Activated naive CD8-positive, alpha-beta T cell (primary cell): ENCODE measurements at regions not wholly inside any gene's neighbourhood (a gene's known extent, or its start where the extent isn't known, plus 50 kb on each side); places are given as distances from the start of the nearest gene placed in this dataset.
"Not testable (repeated sequence)": the region's sequence is repeated elsewhere in the genome, so short reads cannot be mapped to it uniquely, and the experiment has no call there.

Experiments used
- H3K27ac Mint-ChIP-seq: one replicate; pipeline ENCODE4 v1.8.0; 2021; ENCODE audit warnings: mixed read lengths
- H3K27me3 Mint-ChIP-seq: one replicate; pipeline ENCODE4 v1.8.0; 2021; ENCODE audit warnings: mixed read lengths
- H3K36me3 Mint-ChIP-seq: one replicate; pipeline ENCODE4 v1.8.0; 2021; ENCODE audit warnings: mixed read lengths
- H3K4me1 Mint-ChIP-seq: one replicate; pipeline ENCODE4 v1.8.0; 2021; ENCODE audit warnings: low read depth, mixed read lengths
- H3K4me3 Mint-ChIP-seq: one replicate; pipeline ENCODE4 v1.8.0; 2021; ENCODE audit warnings: mild to moderate bottlenecking, mixed read lengths
- H3K9me3 Mint-ChIP-seq: one replicate; pipeline ENCODE4 v1.8.0; 2021; ENCODE audit warnings: low read depth, mixed read lengths

- peaks cover 11% of the 10 kb centered on the region for H3K9me3 Mint-ChIP-seq
These were observed 516.8 kb downstream of the BCKDHB start for GRCh38 chr6:80623066-80623815.

GRCh38 chr6:80622641-80623040 lies 516.2 kb downstream of the BCKDHB start:
- peaks cover 11% of the 10 kb centered on the region for H3K9me3 Mint-ChIP-seq
- no peak overlapping the region for H3K4me3 Mint-ChIP-seq
- H3K36me3 Mint-ChIP-seq = no peaks in the 10 kb centered on the region
- no peak overlapping the region for H3K27ac Mint-ChIP-seq
- no peaks in the 10 kb centered on the region for H3K4me1 Mint-ChIP-seq
- peaks cover 2% of the 10 kb centered on the region for H3K27me3 Mint-ChIP-seq

More at GRCh38 chr6:80623066-80623815, 516.8 kb downstream of the BCKDHB start:
- no peak overlapping the region for H3K4me3 Mint-ChIP-seq
- H3K27ac Mint-ChIP-seq = no peak overlapping the region
- H3K36me3 Mint-ChIP-seq = no peaks in the 10 kb centered on the region
- no peaks in the 10 kb centered on the region for H3K4me1 Mint-ChIP-seq
- H3K27me3 Mint-ChIP-seq = peaks cover 2% of the 10 kb centered on the region

GRCh38 chr6:80618953-80619352 lies 512.5 kb downstream of the BCKDHB start:
- Mint-ChIP-seq H3K9me3 (no peaks in the 10 kb centered on the region), H3K27me3 (no peaks in the 10 kb centered on the region), H3K4me3 (no peak overlapping the region), H3K36me3 (no peaks in the 10 kb centered on the region), H3K4me1 (no peaks in the 10 kb centered on the region), H3K27ac (no peak overlapping the region)

GRCh38 chr6:80610846-80611245 lies 504.4 kb downstream of the BCKDHB start:
- no peak overlapping the region for H3K27ac Mint-ChIP-seq
- H3K4me3 Mint-ChIP-seq = no peak overlapping the region
- H3K9me3 Mint-ChIP-seq = peaks cover 5% of the 10 kb centered on the region
- H3K27me3 Mint-ChIP-seq = no peaks in the 10 kb centered on the region
- H3K36me3 Mint-ChIP-seq = no peaks in the 10 kb centered on the region
- no peaks in the 10 kb centered on the region for H3K4me1 Mint-ChIP-seq

- H3K9me3 Mint-ChIP-seq = peaks cover 5% of the 10 kb centered on the region
- no peak overlapping the region for H3K4me3 Mint-ChIP-seq
- H3K36me3 Mint-ChIP-seq = no peaks in the 10 kb centered on the region
- no peaks in the 10 kb centered on the region for H3K4me1 Mint-ChIP-seq
- H3K27ac Mint-ChIP-seq = no peak overlapping the region
- H3K27me3 Mint-ChIP-seq = peaks cover under 1% of the 10 kb centered on the region
These were observed 502.4 kb downstream of the BCKDHB start for GRCh38 chr6:80608881-80609280.

- Mint-ChIP-seq H3K4me1 (no peaks in the 10 kb centered on the region), H3K27ac (no peak overlapping the region), H3K4me3 (no peak overlapping the region), H3K27me3 (peaks cover 4% of the 10 kb centered on the region), H3K9me3 (no peaks in the 10 kb centered on the region), H3K36me3 (no peaks in the 10 kb centered on the region)
These were observed 501.4 kb downstream of the BCKDHB start for GRCh38 chr6:80607811-80608391.

- Mint-ChIP-seq H3K4me1 (no peaks in the 10 kb centered on the region), H3K9me3 (no peaks in the 10 kb centered on the region)
These were observed 498.9 kb downstream of the BCKDHB start for GRCh38 chr6:80605165-80605989.

GRCh38 chr6:80603679-80604078 lies 497.2 kb downstream of the BCKDHB start:
- Mint-ChIP-seq H3K27me3 (peaks cover 6% of the 10 kb centered on the region), H3K27ac (no peak overlapping the region), H3K9me3 (no peaks in the 10 kb centered on the region), H3K36me3 (no peaks in the 10 kb centered on the region), H3K4me3 (no peak overlapping the region), H3K4me1 (no peaks in the 10 kb centered on the region)

More at GRCh38 chr6:80605165-80605989, 498.9 kb downstream of the BCKDHB start:
- no peak overlapping the region for H3K4me3 Mint-ChIP-seq
- H3K27me3 Mint-ChIP-seq = peaks cover 4% of the 10 kb centered on the region
- no peak overlapping the region for H3K27ac Mint-ChIP-seq
- no peaks in the 10 kb centered on the region for H3K36me3 Mint-ChIP-seq

- Mint-ChIP-seq H3K27me3 (peaks cover 7% of the 10 kb centered on the region), H3K9me3 (peaks cover 3% of the 10 kb centered on the region), H3K4me3 (no peak overlapping the region), H3K4me1 (no peaks in the 10 kb centered on the region), H3K36me3 (no peaks in the 10 kb centered on the region), H3K27ac (no peak overlapping the region)
These were observed 488.0 kb downstream of the BCKDHB start for GRCh38 chr6:80594461-80594860.

- H3K9me3 Mint-ChIP-seq = peaks cover 3% of the 10 kb centered on the region
- H3K27me3 Mint-ChIP-seq = peaks cover 5% of the 10 kb centered on the region
- H3K4me1 Mint-ChIP-seq = no peaks in the 10 kb centered on the region
- H3K27ac Mint-ChIP-seq = no peak overlapping the region
- no peak overlapping the region for H3K4me3 Mint-ChIP-seq
- no peaks in the 10 kb centered on the region for H3K36me3 Mint-ChIP-seq
These were observed 486.0 kb downstream of the BCKDHB start for GRCh38 chr6:80592436-80592835.

- Mint-ChIP-seq H3K27ac (no peak overlapping the region), H3K27me3 (no peaks in the 10 kb centered on the region), H3K36me3 (no peaks in the 10 kb centered on the region), H3K4me3 (no peak overlapping the region), H3K4me1 (no peaks in the 10 kb centered on the region), H3K9me3 (peaks cover 3% of the 10 kb centered on the region)
These were observed 479.8 kb downstream of the BCKDHB start for GRCh38 chr6:80586242-80586641.

- Mint-ChIP-seq H3K27me3 (peaks cover 1% of the 10 kb centered on the region), H3K4me3 (no peak overlapping the region), H3K9me3 (no peaks in the 10 kb centered on the region), H3K27ac (no peak overlapping the region), H3K4me1 (no peaks in the 10 kb centered on the region), H3K36me3 (no peaks in the 10 kb centered on the region)
These were observed 473.0 kb downstream of the BCKDHB start for GRCh38 chr6:80579391-80580023.

GRCh38 chr6:80573320-80573719 lies 466.8 kb downstream of the BCKDHB start:
- not testable (repeated sequence) for H3K9me3 Mint-ChIP-seq, H3K4me1 Mint-ChIP-seq

GRCh38 chr6:80566361-80566760 lies 459.9 kb downstream of the BCKDHB start:
- H3K4me3 Mint-ChIP-seq = no peak overlapping the region
- no peaks in the 10 kb centered on the region for H3K36me3 Mint-ChIP-seq
- H3K4me1 Mint-ChIP-seq = no peaks in the 10 kb centered on the region
- H3K27ac Mint-ChIP-seq = no peak overlapping the region
- H3K9me3 Mint-ChIP-seq = no peaks in the 10 kb centered on the region
- H3K27me3 Mint-ChIP-seq = no peaks in the 10 kb centered on the region

More at GRCh38 chr6:80573320-80573719, 466.8 kb downstream of the BCKDHB start:
- not testable (repeated sequence) for H3K4me3 Mint-ChIP-seq, H3K27me3 Mint-ChIP-seq, H3K27ac Mint-ChIP-seq, H3K36me3 Mint-ChIP-seq
